GM21528 (cell line): ENCODE measurements at regions not wholly inside any gene's neighbourhood (a gene's known extent, or its start where the extent isn't known, plus 50 kb on each side); places are given as distances from the start of the nearest gene placed in this dataset.
"Not testable (repeated sequence)": the region's sequence is repeated elsewhere in the genome, so short reads cannot be mapped to it uniquely, and the experiment has no call there.

Experiments
- ATAC-seq: cut with Tn5 transposase; IDR thresholded peaks from one replicate; pipeline ENCODE4 v1.9.1; 2021; ENCODE audit warnings: mild to moderate bottlenecking, moderate library complexity; ENCODE audit not compliant: unreplicated experiment, low FRiP score

GRCh38 chr6:105858639-105859038 lies 227.5 kb upstream of the PRDM1 start:
- ATAC-seq = not testable (repeated sequence)

GRCh38 chr6:105855433-105855832 lies 230.7 kb upstream of the PRDM1 start:
- ATAC-seq = no peak

GRCh38 chr6:105853979-105854378 lies 232.2 kb upstream of the PRDM1 start:
- ATAC-seq = not testable (repeated sequence)

GRCh38 chr6:105851606-105852005 lies 234.5 kb upstream of the PRDM1 start:
- ATAC-seq = no peak

- no peak for ATAC-seq
Measured at GRCh38 chr6:105851113-105851580, 235.0 kb upstream of the PRDM1 start.

GRCh38 chr6:105850261-105851112 lies 235.6 kb upstream of the PRDM1 start:
- ATAC-seq = no peak

GRCh38 chr6:105849746-105850145 lies 236.4 kb upstream of the PRDM1 start:
- ATAC-seq = no peak

- no peak for ATAC-seq
Measured at GRCh38 chr6:105847433-105847832, 238.7 kb upstream of the PRDM1 start.

GRCh38 chr6:105844275-105844883 lies 241.8 kb upstream of the PRDM1 start:
- ATAC-seq = no peak

- no peak for ATAC-seq
Measured at GRCh38 chr6:105839266-105839665, 246.9 kb upstream of the PRDM1 start.

- ATAC-seq = no peak
Measured at GRCh38 chr6:105838171-105838570, 248.0 kb upstream of the PRDM1 start.

- ATAC-seq = no peak
Measured at GRCh38 chr6:105836889-105837288, 249.2 kb upstream of the PRDM1 start.

GRCh38 chr6:105836379-105836778 lies 249.8 kb upstream of the PRDM1 start:
- ATAC-seq = no peak

- no peak for ATAC-seq
Measured at GRCh38 chr6:105835373-105835772, 250.8 kb upstream of the PRDM1 start.

- ATAC-seq = no peak
Measured at GRCh38 chr6:105833959-105834947, 251.9 kb upstream of the PRDM1 start.

- ATAC-seq = no peak
Measured at GRCh38 chr6:105832313-105832761, 253.8 kb upstream of the PRDM1 start.

GRCh38 chr6:105831311-105832097 lies 254.6 kb upstream of the PRDM1 start:
- no peak for ATAC-seq

- no peak for ATAC-seq
Measured at GRCh38 chr6:105825210-105825609, 260.9 kb upstream of the PRDM1 start.

- no peak for ATAC-seq
Measured at GRCh38 chr6:105824732-105825131, 261.4 kb upstream of the PRDM1 start.

GRCh38 chr6:105821777-105822176 lies 264.4 kb upstream of the PRDM1 start:
- ATAC-seq = no peak
